ENCODE measurements at regions not wholly inside any gene's neighbourhood (a gene's known extent, or its start where the extent isn't known, plus 50 kb on each side); places are given as distances from the start of the nearest gene placed in this dataset.

GRCh38 chr5:93349613-93350012 lies 231.4 kb downstream of the NR2F1-AS1 start:
- no peak for TF ChIP-seq CTCF (IDR thresholded peaks at IDR 0.05; ENCODE audit: low read depth, low read length)
- TF ChIP-seq POLR2A (IDR thresholded peaks at IDR 0.05; ENCODE audit: extremely low read depth, insufficient read length): no peak
- no peak for TF ChIP-seq MAX (IDR thresholded peaks at IDR 0.05; ENCODE audit: low read depth, low read length)
- no peak for TF ChIP-seq MYC (IDR thresholded peaks at IDR 0.05; ENCODE audit: low read depth, low read length)

Measured in NB4 (cell line).